ENCODE measurements at regions not wholly inside any gene's neighbourhood (a gene's known extent, or its start where the extent isn't known, plus 50 kb on each side); places are given as distances from the start of the nearest gene placed in this dataset.

DNA sequence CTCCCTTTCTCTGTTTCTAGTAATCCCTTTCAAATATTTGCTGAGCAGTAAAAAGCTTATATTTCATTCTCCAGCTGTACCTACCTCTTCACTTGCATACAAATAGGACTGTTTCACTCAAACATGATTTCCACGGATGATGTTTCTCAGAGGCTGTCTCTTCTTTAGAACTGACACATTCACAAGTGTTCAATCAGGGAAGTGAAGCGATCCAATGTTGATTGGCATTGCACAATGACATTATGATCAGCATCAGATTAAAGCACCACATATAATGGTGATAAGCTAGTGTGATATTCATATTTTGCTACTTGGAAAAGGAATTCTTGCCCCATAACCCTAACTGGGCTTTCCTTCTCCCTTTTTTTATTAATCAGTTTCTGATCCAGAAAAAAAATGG, 681.8 kb downstream of the TBC1D32 start:
- POLR2A ChIA-PET (ENCODE audit: unreplicated experiment): no interaction called here
- intact Hi-C loops (cut with micrococcal nuclease): no loop called here
- TF ChIP-seq, protein P1, sequence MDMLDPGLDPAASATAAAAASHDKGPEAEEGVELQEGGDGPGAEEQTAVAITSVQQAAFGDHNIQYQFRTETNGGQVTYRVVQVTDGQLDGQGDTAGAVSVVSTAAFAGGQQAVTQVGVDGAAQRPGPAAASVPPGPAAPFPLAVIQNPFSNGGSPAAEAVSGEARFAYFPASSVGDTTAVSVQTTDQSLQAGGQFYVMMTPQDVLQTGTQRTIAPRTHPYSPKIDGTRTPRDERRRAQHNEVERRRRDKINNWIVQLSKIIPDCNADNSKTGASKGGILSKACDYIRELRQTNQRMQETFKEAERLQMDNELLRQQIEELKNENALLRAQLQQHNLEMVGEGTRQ (IDR thresholded peaks at IDR 0.05; ENCODE audit: low read depth, low read length): no peak
- TF ChIP-seq MAZ (IDR thresholded peaks at IDR 0.05; ENCODE audit: borderline replicate concordance, low read depth, low read length): no peak
- no peak for TF ChIP-seq RAD21 (IDR thresholded peaks at IDR 0.05; ENCODE audit: low read length)

More for the DNA sequence above, 681.8 kb downstream of the TBC1D32 start:
- H3K27me3 ChIP-seq (ENCODE audit: control insufficient read depth, insufficient read depth, low read length): no peaks in the 10 kb centered on the region
- H3K14ac ChIP-seq (replicated peaks; ENCODE audit: low read depth, low read length): no peak overlapping the region
- H4K8ac ChIP-seq (ENCODE audit: low read depth in 2 of 2, low read length in 2 of 2): no peak overlapping the region
- no peak overlapping the region for H3K18ac ChIP-seq (ENCODE audit: low read depth, low read length)
- H3K56ac ChIP-seq (ENCODE audit: extremely low read depth, insufficient read depth, low read length): no peak overlapping the region
- CTCF ChIA-PET: no interaction called here
- H2BK15ac ChIP-seq (ENCODE audit: low read depth, low read length): no peak overlapping the region
- no peak overlapping the region for H3K9ac ChIP-seq (ENCODE audit: low read depth, low read length)
- ATAC-seq (ENCODE audit: low read depth) (no peak), DNase-seq (no peak)
- no peaks in the 10 kb centered on the region for H3K36me3 ChIP-seq (ENCODE audit: control insufficient read depth, insufficient read depth, low read length)
- dilution Hi-C loops (cut with HindIII; ENCODE audit: low sequenced_read_pairs, unreplicated experiment): no loop called here
- H2BK20ac ChIP-seq (ENCODE audit: low read depth, low read length): no peak overlapping the region
- H4K5ac ChIP-seq (ENCODE audit: low read depth, low read length): no peak overlapping the region
- no peak overlapping the region for H3K27ac ChIP-seq (ENCODE audit: insufficient read depth, low read length)
- no peak overlapping the region for H2BK120ac ChIP-seq (ENCODE audit: low read depth, low read length)
- H3K4me3 ChIP-seq (ENCODE audit: insufficient read depth, low read depth, low read length): no peak overlapping the region
- no peaks in the 10 kb centered on the region for H3K79me1 ChIP-seq (ENCODE audit: low read depth in 1 of 2, low read length in 2 of 2)
- no peak overlapping the region for H3K4me2 ChIP-seq (ENCODE audit: low read depth, low read length)
- BruUV-seq (replicated peaks): no TSS peak
- in situ Hi-C loops (cut with MboI; ENCODE audit: low sequenced_read_pairs): no loop called here
- H3K4me1 ChIP-seq (ENCODE audit: control insufficient read depth, insufficient read depth, low read length): no peaks in the 10 kb centered on the region
- no peak overlapping the region for H2AK5ac ChIP-seq (ENCODE audit: low read depth, low read length)
- H2AK9ac ChIP-seq (replicated peaks; ENCODE audit: low read depth, low read length, poor library complexity): no peak overlapping the region
- peaks cover 3% of the 10 kb centered on the region; the same call in 1 of the 2 replicates for H3K9me3 ChIP-seq (ENCODE audit: control insufficient read depth, insufficient read depth, low read length)
- H2BK5ac ChIP-seq (ENCODE audit: low read depth, low read length, poor library complexity, severe bottlenecking): no peak overlapping the region
- no CpG with 5 or more reads among the region's 2 CpGs for WGBS, 2 experiments (ENCODE audit: extremely low coverage in 2 of 2, insufficient read length in 1 of 2)
- H3K9me1 ChIP-seq (ENCODE audit: insufficient read depth, low read length): no peaks in the 10 kb centered on the region
- H3K4ac ChIP-seq (ENCODE audit: low read depth, low read length): no peak overlapping the region
- no peak overlapping the region for H3K23ac ChIP-seq (ENCODE audit: low read depth, low read length)
- no peaks in the 10 kb centered on the region for H4K20me1 ChIP-seq (ENCODE audit: insufficient read depth, low read length)
- H4K91ac ChIP-seq (ENCODE audit: insufficient read depth, low read depth, low read length): no peak overlapping the region
- H2AFZ ChIP-seq (replicated peaks; ENCODE audit: low read length, poor library complexity): no peak overlapping the region

All from IMR-90 (cell line).